ENCODE measurements at regions not wholly inside any gene's neighbourhood (a gene's known extent, or its start where the extent isn't known, plus 50 kb on each side); places are given as distances from the start of the nearest gene placed in this dataset.

GRCh38 chr12:115611477-115611876 lies 666.0 kb downstream of the MED13L start:
- no peak for DNase-seq (ENCODE audit: low spot score in 2 of 2)
- WGBS, 2 donors = 55 to 56% methylated on average over 5 of the region's 5 CpGs
- H3K4me3 ChIP-seq (ENCODE audit: low read depth, poor library complexity, severe bottlenecking) = no peak overlapping the region
- intact Hi-C loops (cut with DNase I; ENCODE audit: low total_unique reads) = no loop called here
- TF ChIP-seq CTCF (IDR thresholded peaks at IDR 0.05) (no peak), POLR2A (IDR thresholded peaks at IDR 0.05) (no peak)

- no peak for DNase-seq (ENCODE audit: low spot score in 2 of 2)
- WGBS, 2 donors = 38 to 62% methylated on average over 1 of the region's 1 CpG
- intact Hi-C loops (cut with DNase I; ENCODE audit: low total_unique reads) = no loop called here
- TF ChIP-seq POLR2A (IDR thresholded peaks at IDR 0.05) (no peak), CTCF (IDR thresholded peaks at IDR 0.05) (no peak)
- no peak overlapping the region for H3K4me3 ChIP-seq (ENCODE audit: low read depth, poor library complexity, severe bottlenecking)
These were observed 668.1 kb downstream of the MED13L start for GRCh38 chr12:115609347-115609746.

DNA sequence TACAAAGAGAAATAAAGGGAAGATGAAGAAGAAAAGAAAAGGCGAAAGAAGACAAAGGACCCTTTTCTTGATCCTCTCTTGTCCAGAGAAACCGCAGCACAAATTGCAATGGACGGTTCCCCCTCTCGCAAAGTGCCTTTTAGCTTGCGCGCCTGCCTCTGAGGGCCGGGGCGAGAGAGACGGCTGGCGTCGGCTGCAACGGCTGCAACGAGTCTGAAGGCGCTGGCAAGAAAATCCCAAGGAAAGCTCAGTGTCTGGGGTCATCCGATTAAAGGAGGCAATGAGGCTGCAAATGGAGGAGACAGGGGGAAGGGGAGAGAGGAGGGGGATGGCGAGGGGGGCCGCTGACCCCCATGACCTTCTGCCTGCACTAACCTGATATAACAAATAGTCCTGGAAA lies 671.5 kb downstream of the MED13L start:
- H3K4me3 ChIP-seq (ENCODE audit: low read depth, poor library complexity, severe bottlenecking) = no peak overlapping the region
- WGBS, 2 donors = 48 to 49% methylated on average over 17 of the region's 17 CpGs
- no peak for DNase-seq (ENCODE audit: low spot score in 2 of 2)
- intact Hi-C loops (cut with DNase I; ENCODE audit: low total_unique reads) = no loop called here
- no peak for TF ChIP-seq POLR2A (IDR thresholded peaks at IDR 0.05)
- TF ChIP-seq CTCF (IDR thresholded peaks at IDR 0.05) = no peak

DNA sequence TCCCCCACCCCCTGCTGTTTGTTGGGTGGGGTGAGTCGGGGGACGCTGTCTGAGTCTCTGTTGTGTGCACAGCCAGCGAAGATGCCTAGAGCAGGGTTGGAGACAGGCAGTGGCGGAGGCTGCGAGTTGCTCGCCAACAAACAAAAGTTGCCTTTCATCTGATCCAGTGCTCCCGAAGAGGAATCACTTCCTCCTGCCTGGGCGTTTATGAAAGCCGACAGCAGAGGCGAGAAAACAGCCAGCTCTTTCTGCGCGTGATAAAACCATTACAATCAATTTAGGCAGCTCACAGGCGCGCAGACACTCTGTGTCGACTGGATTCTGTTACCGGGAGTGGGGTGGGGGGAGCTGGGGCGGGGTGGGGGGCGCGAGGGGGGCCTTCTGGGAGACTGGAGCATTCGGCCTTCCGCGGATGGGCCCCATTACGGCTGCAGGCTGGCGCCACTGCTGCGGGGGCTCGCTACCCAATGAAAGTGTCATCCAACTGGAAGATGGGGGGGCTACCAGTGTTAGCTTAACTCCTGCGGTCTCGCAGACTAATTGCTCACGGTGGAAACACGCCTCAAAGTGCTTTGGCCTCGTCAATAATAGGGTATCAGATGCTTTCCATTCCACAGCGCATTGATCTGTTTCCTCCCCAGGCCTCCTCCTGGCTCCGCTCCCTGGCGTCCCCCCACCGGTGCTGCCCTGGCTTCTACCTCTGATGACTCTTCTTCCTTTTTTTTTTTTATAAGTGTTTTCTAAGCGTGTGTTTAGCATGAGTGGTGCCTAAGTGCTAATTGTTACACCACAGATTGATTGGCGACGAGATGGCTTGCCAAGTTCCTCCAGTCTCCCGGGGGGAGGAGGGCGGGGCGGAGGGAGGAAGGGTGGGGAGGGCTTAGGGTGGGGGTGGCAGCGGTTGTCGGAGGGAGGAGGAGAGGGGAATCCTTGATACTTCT lies 678.4 kb downstream of the MED13L start:
- DNase-seq (ENCODE audit: low spot score in 2 of 2) = peak in 1 of 2 donors; percentile 18
- WGBS, 2 donors = 9 to 19% methylated on average over 32 to 43 of the region's 43 CpGs
- no peak overlapping the region for H3K4me3 ChIP-seq (ENCODE audit: low read depth, poor library complexity, severe bottlenecking)
- TF ChIP-seq CTCF (IDR thresholded peaks at IDR 0.05) = no peak
- no peak for TF ChIP-seq POLR2A (IDR thresholded peaks at IDR 0.05)
- intact Hi-C loops (cut with DNase I; ENCODE audit: low total_unique reads) = no loop called here

DNA sequence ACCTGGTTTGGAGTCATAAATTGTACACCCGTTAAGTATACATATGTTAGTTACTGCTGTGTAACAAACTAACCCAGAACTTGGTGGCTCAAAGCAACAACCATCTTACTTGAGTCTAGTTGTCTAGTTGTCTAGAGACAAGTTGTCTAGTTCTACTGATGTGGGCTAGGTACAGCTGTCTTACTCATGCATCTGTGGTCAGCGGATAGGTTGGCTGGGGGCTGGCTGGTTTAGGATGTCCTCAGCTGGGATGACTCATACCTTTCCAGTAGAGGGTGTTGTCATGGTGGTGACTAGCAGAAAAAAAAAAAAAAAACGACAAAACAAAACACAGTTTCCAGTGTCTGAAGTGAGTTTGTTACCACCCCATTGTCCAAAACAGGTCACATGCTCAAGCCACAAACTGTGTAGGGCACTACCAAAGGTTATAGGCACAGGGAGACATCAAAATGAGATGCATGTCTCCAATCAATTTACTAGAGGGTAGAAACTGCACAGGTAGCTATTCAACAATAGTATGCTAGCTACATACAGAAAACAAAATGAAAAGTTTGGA lies 680.3 kb downstream of the MED13L start:
- TF ChIP-seq CTCF (IDR thresholded peaks at IDR 0.05) (no peak), POLR2A (IDR thresholded peaks at IDR 0.05) (no peak)
- no peak overlapping the region for H3K4me3 ChIP-seq (ENCODE audit: low read depth, poor library complexity, severe bottlenecking)
- 71% methylated on average over 3 of the region's 3 CpGs for WGBS, 2 donors
- intact Hi-C loops (cut with DNase I; ENCODE audit: low total_unique reads) = no loop called here
- no peak for DNase-seq (ENCODE audit: low spot score in 2 of 2)

Data from lower leg skin (tissue), 4 donors.